Esophagus muscularis mucosa (tissue), 4 donors: ENCODE measurements at regions not wholly inside any gene's neighbourhood (a gene's known extent, or its start where the extent isn't known, plus 50 kb on each side); places are given as distances from the start of the nearest gene placed in this dataset.

Source experiments
- CTCF ChIP-seq, 3 experiments: fragments of 200-600 bp in 2 of 3; fragments of 450-650 bp in 1 of 3; sonication (generic) in 2 of 3; IDR thresholded peaks; one replicate each; pipeline ENCODE4 v1.5.1; 2017 to 2019; ENCODE audit warnings: antibody characterized with exemption in 3 of 3, mild to moderate bottlenecking in 2 of 3, moderate library complexity in 1 of 3
- EP300 ChIP-seq: sonication (generic); formaldehyde crosslinking; IDR thresholded peaks from one replicate; pipeline ENCODE4 v1.6.1; 2017; ENCODE audit warnings: antibody characterized with exemption
- POLR2A ChIP-seq: fragments of 450-650 bp; IDR thresholded peaks from one replicate; pipeline ENCODE4 v1.6.1; 2017; ENCODE audit warnings: antibody characterized with exemption, moderate library complexity, mild to moderate bottlenecking, low read depth
- POLR2AphosphoS5 ChIP-seq, 2 donors: sonication (generic); formaldehyde crosslinking; IDR thresholded peaks; one replicate each; pipeline ENCODE4 v1.6.1; 2017; ENCODE audit warnings: antibody characterized with exemption in 2 of 2

DNA sequence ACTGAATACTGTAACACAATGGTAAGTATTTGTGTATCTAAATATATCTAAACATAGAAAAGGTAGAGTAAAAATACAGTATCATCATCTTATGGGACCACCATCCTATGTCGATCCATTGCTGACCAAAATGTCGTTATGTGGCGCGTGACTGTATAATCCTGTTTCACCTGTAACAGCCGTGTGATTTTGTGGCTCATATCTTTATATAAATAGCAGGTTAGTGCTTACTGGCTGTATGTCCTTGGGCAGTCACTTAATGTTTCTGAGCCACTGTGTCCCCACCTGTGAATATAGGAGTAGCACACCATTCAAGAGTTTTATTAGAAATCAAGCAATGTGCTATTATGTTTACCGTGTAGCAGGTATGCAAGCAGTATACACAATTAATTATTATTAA, 226.2 kb upstream of the FAT1 start:
- TF ChIP-seq EP300, result no peak
- no peak for TF ChIP-seq POLR2A
- TF ChIP-seq CTCF (IDR thresholded peaks at IDR 0.05), result no peak
- TF ChIP-seq POLR2AphosphoS5 (IDR thresholded peaks at IDR 0.05), result no peak
